SU-DHL-6 (cell line): ENCODE measurements at regions not wholly inside any gene's neighbourhood (a gene's known extent, or its start where the extent isn't known, plus 50 kb on each side); places are given as distances from the start of the nearest gene placed in this dataset.

Experiments
- EZH2phosphoT487 ChIP-seq: fragments of 200-600 bp; sonication (generic), shearing (Covaris generic); conservative IDR thresholded peaks from 2 replicates; pipeline ENCODE4 v1.6.1; 2018; ENCODE audit warnings: mild to moderate bottlenecking, antibody characterized with exemption, low read length, moderate library complexity, mixed read lengths
- TF ChIP-seq, protein P1 (sequence below): fragments of 200-600 bp; sonication (generic); IDR thresholded peaks from one replicate; pipeline ENCODE4 v1.5.1; 2017; ENCODE audit warnings: antibody characterized with exemption, mild to moderate bottlenecking, low read length, moderate library complexity; ENCODE audit not compliant: insufficient read depth, poor library complexity, severe bottlenecking

DNA sequence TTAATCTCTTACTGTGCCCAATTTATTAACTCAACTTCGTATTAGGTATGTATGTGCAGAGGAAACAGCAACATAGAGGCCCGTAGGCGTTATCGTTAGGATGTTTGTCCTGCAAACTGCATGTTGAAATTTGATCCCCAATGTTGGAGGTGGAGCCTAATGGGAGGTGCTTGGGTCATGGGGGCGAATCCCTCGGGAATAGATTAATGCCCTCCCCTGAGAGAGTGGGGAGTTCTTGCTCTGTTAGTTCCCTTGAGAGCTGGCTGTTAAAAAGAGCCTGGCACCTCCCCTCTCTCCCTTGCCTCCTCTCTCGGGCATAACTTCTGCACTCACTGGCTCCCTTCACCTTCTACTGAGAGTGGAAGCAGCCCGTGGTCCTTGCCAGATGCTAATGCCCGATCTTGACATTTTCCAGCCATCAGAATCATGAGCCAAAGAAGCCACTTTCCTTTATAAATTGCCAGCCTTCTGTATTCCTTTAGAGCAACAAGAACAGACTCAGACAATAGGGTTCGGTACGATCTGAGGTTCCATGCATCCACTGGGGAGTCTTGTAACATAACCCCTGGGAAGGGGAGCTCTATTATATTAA, 149.0 kb upstream of the RAB4A start:
- TF ChIP-seq, protein P1, sequence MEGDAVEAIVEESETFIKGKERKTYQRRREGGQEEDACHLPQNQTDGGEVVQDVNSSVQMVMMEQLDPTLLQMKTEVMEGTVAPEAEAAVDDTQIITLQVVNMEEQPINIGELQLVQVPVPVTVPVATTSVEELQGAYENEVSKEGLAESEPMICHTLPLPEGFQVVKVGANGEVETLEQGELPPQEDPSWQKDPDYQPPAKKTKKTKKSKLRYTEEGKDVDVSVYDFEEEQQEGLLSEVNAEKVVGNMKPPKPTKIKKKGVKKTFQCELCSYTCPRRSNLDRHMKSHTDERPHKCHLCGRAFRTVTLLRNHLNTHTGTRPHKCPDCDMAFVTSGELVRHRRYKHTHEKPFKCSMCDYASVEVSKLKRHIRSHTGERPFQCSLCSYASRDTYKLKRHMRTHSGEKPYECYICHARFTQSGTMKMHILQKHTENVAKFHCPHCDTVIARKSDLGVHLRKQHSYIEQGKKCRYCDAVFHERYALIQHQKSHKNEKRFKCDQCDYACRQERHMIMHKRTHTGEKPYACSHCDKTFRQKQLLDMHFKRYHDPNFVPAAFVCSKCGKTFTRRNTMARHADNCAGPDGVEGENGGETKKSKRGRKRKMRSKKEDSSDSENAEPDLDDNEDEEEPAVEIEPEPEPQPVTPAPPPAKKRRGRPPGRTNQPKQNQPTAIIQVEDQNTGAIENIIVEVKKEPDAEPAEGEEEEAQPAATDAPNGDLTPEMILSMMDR = no peak
- TF ChIP-seq EZH2phosphoT487 = no peak
